Endothelial cell of umbilical vein (primary cell): ENCODE measurements at regions not wholly inside any gene's neighbourhood (a gene's known extent, or its start where the extent isn't known, plus 50 kb on each side); places are given as distances from the start of the nearest gene placed in this dataset.

Source experiments
- BruUV-seq: library from RNA; stranded (reverse); fragments of 400-500 nt; replicated peaks from 2 replicates; lab custom pipeline; 2021; lab: Mats Ljungman, UMichigan
- CTCF ChIA-PET: fragments of 300-600, 350-600 bp; sonication (Branson Sonifier 250); formaldehyde crosslinking; loops from one replicate; lab custom pipeline; 2021; ENCODE audit warnings: antibody characterized with exemption, inconsistent platforms; lab: Charles Lee
- POLR2A ChIA-PET: fragments of 300-600, 350-600 bp; sonication (Branson Sonifier 250); formaldehyde crosslinking; loops from one replicate; lab custom pipeline; 2021; ENCODE audit warnings: antibody characterized with exemption, inconsistent platforms; lab: Charles Lee
- DNase-seq: peaks from one replicate; pipeline ENCODE4 v3.0.0-alpha.2; 2011; ENCODE audit warnings: low read depth, low spot score
- FAIRE-seq: peaks from 2 replicates; lab custom pipeline; 2011; peaks lifted over from hg19 to GRCh38; lab: Jason Lieb, UNC
- H2AFZ ChIP-seq: 2 replicates; pipeline ENCODE4 v1.6.0; 2012; ENCODE audit warnings: low read depth, low read length, control low read depth, inconsistent platforms
- H3K27ac ChIP-seq: 2 replicates; pipeline ENCODE4 v1.5.1; 2011; ENCODE audit warnings: low read depth, mild to moderate bottlenecking, control low read depth, low read length, moderate library complexity; ENCODE audit not compliant: insufficient read depth
- H3K27me3 ChIP-seq, 2 experiments: 2 replicates each; pipeline versions ENCODE4 v1.6.0 to v1.6.1; 2011; ENCODE audit warnings: low read length in 2 of 2, mixed read lengths in 1 of 2; ENCODE audit not compliant: control insufficient read depth in 2 of 2, insufficient read depth in 2 of 2
- H3K36me3 ChIP-seq, 2 experiments: 2 replicates in 1 of 2; 3 replicates in 1 of 2; pipeline ENCODE4 v1.5.1; 2011; ENCODE audit warnings: low read length in 2 of 2, mild to moderate bottlenecking in 1 of 2, moderate library complexity in 1 of 2; ENCODE audit not compliant: control insufficient read depth in 2 of 2, insufficient read depth in 2 of 2; ENCODE audit errors: extremely low read depth in 1 of 2
- H3K4me1 ChIP-seq: 3 replicates; pipeline ENCODE4 v1.5.1; 2011; ENCODE audit warnings: mild to moderate bottlenecking, low read length; ENCODE audit not compliant: control insufficient read depth, insufficient read depth; ENCODE audit errors: extremely low read depth
- H3K4me2 ChIP-seq: 2 replicates; pipeline ENCODE4 v1.6.1; 2011; ENCODE audit warnings: low read length, control low read depth, mixed read lengths; ENCODE audit not compliant: insufficient read depth
- H3K4me3 ChIP-seq, 3 experiments: fragments of 200-600 bp in 1 of 3; sonication (generic), shearing (Covaris generic) in 1 of 3; replicated peaks in 1 of 3; 2 replicates each; pipeline ENCODE4 v1.5.1; 2011 to 2016; ENCODE audit warnings: control low read depth in 3 of 3, low read length in 3 of 3, mild to moderate bottlenecking in 2 of 3, inconsistent platforms in 1 of 3, low read depth in 1 of 3, moderate library complexity in 1 of 3; ENCODE audit not compliant: insufficient read depth in 1 of 3
- H3K79me2 ChIP-seq: 2 replicates; pipeline ENCODE4 v1.6.0; 2012; ENCODE audit warnings: low read length, inconsistent platforms; ENCODE audit not compliant: control insufficient read depth, insufficient read depth
- H3K9ac ChIP-seq: replicated peaks from 2 replicates; pipeline ENCODE3; 2011; ENCODE audit warnings: low read length, control low read depth; ENCODE audit not compliant: insufficient read depth; ENCODE audit errors: extremely low read depth
- H3K9me1 ChIP-seq: replicated peaks from 3 replicates; pipeline ENCODE4 v1.6.0; 2011; ENCODE audit warnings: mild to moderate bottlenecking, low read length; ENCODE audit not compliant: control insufficient read depth, insufficient read depth; ENCODE audit errors: extremely low read depth
- H3K9me3 ChIP-seq: replicated peaks from 2 replicates; pipeline ENCODE4 v1.5.1; 2012; ENCODE audit warnings: low read length, inconsistent platforms; ENCODE audit not compliant: control insufficient read depth, insufficient read depth
- H4K20me1 ChIP-seq: replicated peaks from 2 replicates; pipeline ENCODE3; 2011; ENCODE audit warnings: mild to moderate bottlenecking, low read length; ENCODE audit not compliant: control insufficient read depth, insufficient read depth; ENCODE audit errors: extremely low read depth
- EZH2 ChIP-seq: IDR thresholded peaks from 2 replicates; pipeline ENCODE4 v1.6.1; 2012; ENCODE audit warnings: borderline replicate concordance, low read depth, mild to moderate bottlenecking, moderate library complexity, low read length, inconsistent platforms; ENCODE audit not compliant: severe bottlenecking
- FOS ChIP-seq: IDR thresholded peaks from 2 replicates; pipeline ENCODE4 v1.6.1; 2011; ENCODE audit warnings: mild to moderate bottlenecking, low read length, moderate library complexity, borderline replicate concordance; ENCODE audit not compliant: insufficient read depth
- GATA2 ChIP-seq: IDR thresholded peaks from 2 replicates; pipeline ENCODE4 v1.7.0; 2011; ENCODE audit warnings: low read depth, mild to moderate bottlenecking, moderate library complexity, mixed read lengths, low read length; ENCODE audit not compliant: insufficient read length, insufficient read depth
- JUN ChIP-seq: IDR thresholded peaks from 2 replicates; pipeline ENCODE4 v1.6.1; 2011; ENCODE audit warnings: borderline replicate concordance, low read depth; ENCODE audit not compliant: insufficient read length, insufficient read depth
- MYC ChIP-seq: IDR thresholded peaks from one replicate; pipeline ENCODE4 v1.6.1; 2011; ENCODE audit warnings: mild to moderate bottlenecking, low read depth, low read length
- POLR2A ChIP-seq: IDR thresholded peaks from 2 replicates; pipeline ENCODE4 v1.6.1; 2012; ENCODE audit warnings: low read depth, mild to moderate bottlenecking, control low read depth, low read length
- POLR2AphosphoS5 ChIP-seq: IDR thresholded peaks from 2 replicates; pipeline ENCODE4 v1.6.1; 2012; ENCODE audit warnings: low read depth, mild to moderate bottlenecking, control low read depth, low read length, moderate library complexity; ENCODE audit not compliant: insufficient read depth
- dilution Hi-C: fragments of 300-500 bp; cut with MboI; formaldehyde crosslinking; loops from one replicate; pipeline ENCODE4 v1.15.0; 2019; ENCODE audit warnings: low sequenced_read_pairs; ENCODE audit not compliant: extremely low pct_ligation_motif_present
- intact Hi-C: fragments of 100-400 bp; cut with micrococcal nuclease; formaldehyde crosslinking; loops from one replicate; pipeline ENCODE4 v1.10.0; 2022
- TF ChIP-seq, protein P1 (sequence below), 2 donors: IDR thresholded peaks; 1 replicate in 1 of 2; 2 replicates in 1 of 2; pipeline ENCODE4 v1.5.1; 2011; ENCODE audit warnings: low read length in 2 of 2, mild to moderate bottlenecking in 2 of 2, moderate library complexity in 2 of 2, control low read depth in 1 of 2, inconsistent platforms in 1 of 2, low read depth in 1 of 2; ENCODE audit not compliant: insufficient read depth in 1 of 2; ENCODE audit errors: extremely low read depth in 1 of 2
- TF ChIP-seq, protein P2 (sequence below): IDR thresholded peaks from 2 replicates; pipeline ENCODE4 v1.6.1; 2011; ENCODE audit not compliant: insufficient read depth, insufficient read length

GRCh38 chr11:110947096-110947495, 234.9 kb upstream of the ARHGAP20 start:
- Histone ChIP-seq H3K27me3 (no peaks in the 10 kb centered on the region), H3K9me3 (no peaks in the 10 kb centered on the region), H4K20me1 (no peaks in the 10 kb centered on the region), H3K4me2 (no peak overlapping the region), H3K4me3 (no peak overlapping the region), H3K36me3 (no peaks in the 10 kb centered on the region), H3K27ac (no peak overlapping the region), H3K9ac (no peak overlapping the region), H3K9me1 (no peaks in the 10 kb centered on the region), H3K4me1 (no peaks in the 10 kb centered on the region), H3K79me2 (no peaks in the 10 kb centered on the region), H2AFZ (no peak overlapping the region)
- no peak for FAIRE-seq
- intact Hi-C loops: no loop called here
- DNase-seq: no peak
- ChIA-PET POLR2A (no interaction called here), CTCF (no interaction called here)
- dilution Hi-C loops: no loop called here
- no TSS peak for BruUV-seq
- TF ChIP-seq MYC (no peak), EZH2 (no peak), JUN (no peak), GATA2 (no peak), FOS (no peak), POLR2A (no peak), POLR2AphosphoS5 (no peak)
- TF ChIP-seq, protein P1, sequence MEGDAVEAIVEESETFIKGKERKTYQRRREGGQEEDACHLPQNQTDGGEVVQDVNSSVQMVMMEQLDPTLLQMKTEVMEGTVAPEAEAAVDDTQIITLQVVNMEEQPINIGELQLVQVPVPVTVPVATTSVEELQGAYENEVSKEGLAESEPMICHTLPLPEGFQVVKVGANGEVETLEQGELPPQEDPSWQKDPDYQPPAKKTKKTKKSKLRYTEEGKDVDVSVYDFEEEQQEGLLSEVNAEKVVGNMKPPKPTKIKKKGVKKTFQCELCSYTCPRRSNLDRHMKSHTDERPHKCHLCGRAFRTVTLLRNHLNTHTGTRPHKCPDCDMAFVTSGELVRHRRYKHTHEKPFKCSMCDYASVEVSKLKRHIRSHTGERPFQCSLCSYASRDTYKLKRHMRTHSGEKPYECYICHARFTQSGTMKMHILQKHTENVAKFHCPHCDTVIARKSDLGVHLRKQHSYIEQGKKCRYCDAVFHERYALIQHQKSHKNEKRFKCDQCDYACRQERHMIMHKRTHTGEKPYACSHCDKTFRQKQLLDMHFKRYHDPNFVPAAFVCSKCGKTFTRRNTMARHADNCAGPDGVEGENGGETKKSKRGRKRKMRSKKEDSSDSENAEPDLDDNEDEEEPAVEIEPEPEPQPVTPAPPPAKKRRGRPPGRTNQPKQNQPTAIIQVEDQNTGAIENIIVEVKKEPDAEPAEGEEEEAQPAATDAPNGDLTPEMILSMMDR (IDR thresholded peaks at IDR 0.05; ENCODE audit: extremely low read depth in 1 of 2, insufficient read depth in 1 of 2, low read depth in 1 of 2, low read length in 2 of 2): no peak
- TF ChIP-seq, protein P2, sequence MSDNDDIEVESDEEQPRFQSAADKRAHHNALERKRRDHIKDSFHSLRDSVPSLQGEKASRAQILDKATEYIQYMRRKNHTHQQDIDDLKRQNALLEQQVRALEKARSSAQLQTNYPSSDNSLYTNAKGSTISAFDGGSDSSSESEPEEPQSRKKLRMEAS: no peak
